Lower leg skin (tissue), 3 donors: ENCODE measurements at regions not wholly inside any gene's neighbourhood (a gene's known extent, or its start where the extent isn't known, plus 50 kb on each side); places are given as distances from the start of the nearest gene placed in this dataset.

Source experiments
- POLR2A ChIP-seq, 2 donors: fragments of 450-650 bp; IDR thresholded peaks; one replicate each; pipeline ENCODE4 v1.6.1; 2016 to 2017; ENCODE audit warnings: antibody characterized with exemption in 2 of 2, mild to moderate bottlenecking in 1 of 2, moderate library complexity in 1 of 2
- TF ChIP-seq, protein P1 (sequence below), 3 donors: fragments of 450-650 bp; IDR thresholded peaks; one replicate each; pipeline ENCODE4 v1.5.1; 2016; ENCODE audit warnings: antibody characterized with exemption in 3 of 3, mild to moderate bottlenecking in 3 of 3, moderate library complexity in 2 of 3

GRCh38 chr3:94420931-94421330, 358.1 kb downstream of the NSUN3 start:
- no peak for TF ChIP-seq POLR2A (IDR thresholded peaks at IDR 0.05)
- TF ChIP-seq, protein P1, sequence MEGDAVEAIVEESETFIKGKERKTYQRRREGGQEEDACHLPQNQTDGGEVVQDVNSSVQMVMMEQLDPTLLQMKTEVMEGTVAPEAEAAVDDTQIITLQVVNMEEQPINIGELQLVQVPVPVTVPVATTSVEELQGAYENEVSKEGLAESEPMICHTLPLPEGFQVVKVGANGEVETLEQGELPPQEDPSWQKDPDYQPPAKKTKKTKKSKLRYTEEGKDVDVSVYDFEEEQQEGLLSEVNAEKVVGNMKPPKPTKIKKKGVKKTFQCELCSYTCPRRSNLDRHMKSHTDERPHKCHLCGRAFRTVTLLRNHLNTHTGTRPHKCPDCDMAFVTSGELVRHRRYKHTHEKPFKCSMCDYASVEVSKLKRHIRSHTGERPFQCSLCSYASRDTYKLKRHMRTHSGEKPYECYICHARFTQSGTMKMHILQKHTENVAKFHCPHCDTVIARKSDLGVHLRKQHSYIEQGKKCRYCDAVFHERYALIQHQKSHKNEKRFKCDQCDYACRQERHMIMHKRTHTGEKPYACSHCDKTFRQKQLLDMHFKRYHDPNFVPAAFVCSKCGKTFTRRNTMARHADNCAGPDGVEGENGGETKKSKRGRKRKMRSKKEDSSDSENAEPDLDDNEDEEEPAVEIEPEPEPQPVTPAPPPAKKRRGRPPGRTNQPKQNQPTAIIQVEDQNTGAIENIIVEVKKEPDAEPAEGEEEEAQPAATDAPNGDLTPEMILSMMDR (IDR thresholded peaks at IDR 0.05) = no peak
